Gastrocnemius medialis (tissue), 4 donors: ENCODE measurements at regions not wholly inside any gene's neighbourhood (a gene's known extent, or its start where the extent isn't known, plus 50 kb on each side); places are given as distances from the start of the nearest gene placed in this dataset.

Experiments used
- CTCF ChIP-seq, 5 experiments: fragments of 450-650 bp in 3 of 5; fragments of 200-600 bp in 2 of 5; sonication (generic) in 2 of 5; IDR thresholded peaks in 4 of 5; conservative IDR thresholded peaks in 1 of 5; 1 replicate in 4 of 5; 2 replicates in 1 of 5; pipeline ENCODE4 v1.5.1; 2016 to 2019; ENCODE audit warnings: antibody characterized with exemption in 5 of 5, mild to moderate bottlenecking in 3 of 5, moderate library complexity in 3 of 5
- POLR2A ChIP-seq, 2 donors: fragments of 450-650 bp; IDR thresholded peaks; one replicate each; pipeline ENCODE4 v1.6.1; 2017; ENCODE audit warnings: antibody characterized with exemption in 2 of 2, mild to moderate bottlenecking in 2 of 2, moderate library complexity in 2 of 2

DNA sequence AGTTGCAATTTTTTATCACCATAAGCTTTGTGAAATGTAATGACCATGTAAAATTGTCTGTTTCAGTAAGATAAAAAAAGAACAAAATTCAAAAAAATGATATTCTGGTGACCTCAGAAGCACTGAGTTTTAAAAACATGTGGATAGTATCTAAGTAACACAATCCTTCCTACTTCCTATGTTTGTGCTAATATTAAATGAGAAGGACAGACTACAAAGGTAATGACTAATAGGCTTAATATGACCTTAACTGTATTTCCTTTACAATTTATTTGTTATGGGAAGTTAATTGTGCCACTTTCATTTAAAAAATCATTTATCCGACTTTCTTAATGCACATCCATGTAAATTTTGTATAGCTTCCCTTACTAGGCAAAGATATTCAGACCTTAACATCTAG, 1030.4 kb upstream of the ATXN8OS start:
- TF ChIP-seq CTCF (IDR thresholded peaks at IDR 0.05 in 4 of 5, conservative IDR thresholded peaks at IDR 0.05 in 1 of 5) (no peak), POLR2A (IDR thresholded peaks at IDR 0.05) (no peak)
